Central memory CD8-positive, alpha-beta T cell (primary cell): ENCODE measurements at regions not wholly inside any gene's neighbourhood (a gene's known extent, or its start where the extent isn't known, plus 50 kb on each side); places are given as distances from the start of the nearest gene placed in this dataset.

ENCODE experiments used
- ATAC-seq: fragments of 150-1000 bp; cut with Tn5 transposase; replicated peaks from 2 replicates; pipeline ENCODE4 v1.10.0; 2022; ENCODE audit warnings: mild to moderate bottlenecking, moderate FRiP score, moderate number of reproducible peaks; ENCODE audit not compliant: poor library complexity, severe bottlenecking; ENCODE audit errors: extremely low read depth
- DNase-seq, 2 donors: peaks; one replicate each; pipeline ENCODE4 v3.0.0; 2021; ENCODE audit warnings: low spot score in 2 of 2
- H3K27ac Mint-ChIP-seq: one replicate; pipeline ENCODE4 v1.8.0; 2022; ENCODE audit warnings: low read depth, mild to moderate bottlenecking, moderate library complexity, mixed read lengths
- H3K27me3 Mint-ChIP-seq: one replicate; pipeline ENCODE4 v1.8.0; 2022; ENCODE audit warnings: mixed read lengths
- H3K36me3 Mint-ChIP-seq: one replicate; pipeline ENCODE4 v1.8.0; 2022; ENCODE audit warnings: mild to moderate bottlenecking, moderate library complexity, mixed read lengths; ENCODE audit not compliant: insufficient read depth
- H3K4me1 Mint-ChIP-seq: one replicate; pipeline ENCODE4 v1.8.0; 2022; ENCODE audit warnings: mixed read lengths
- H3K4me3 Mint-ChIP-seq: one replicate; pipeline ENCODE4 v1.8.0; 2022; ENCODE audit warnings: mild to moderate bottlenecking, moderate library complexity, mixed read lengths
- H3K9me3 Mint-ChIP-seq: one replicate; pipeline ENCODE4 v1.8.0; 2022; ENCODE audit warnings: mixed read lengths

GRCh38 chr13:99058527-99059495, 80.9 kb upstream of the DOCK9 start:
- no peaks in the 10 kb centered on the region for H3K9me3 Mint-ChIP-seq
- H3K27ac Mint-ChIP-seq = peak overlapping the region; percentile 30
- H3K4me1 Mint-ChIP-seq = peaks cover 58% of the 10 kb centered on the region
- ATAC-seq (no peak), DNase-seq (no peak)
- H3K36me3 Mint-ChIP-seq = no peaks in the 10 kb centered on the region
- H3K4me3 Mint-ChIP-seq = no peak overlapping the region
- no peaks in the 10 kb centered on the region for H3K27me3 Mint-ChIP-seq

GRCh38 chr13:99059498-99060075, 81.7 kb upstream of the DOCK9 start:
- H3K27ac Mint-ChIP-seq = peak overlapping the region; percentile 30
- no peaks in the 10 kb centered on the region for H3K9me3 Mint-ChIP-seq
- peaks cover 56% of the 10 kb centered on the region for H3K4me1 Mint-ChIP-seq
- H3K4me3 Mint-ChIP-seq = no peak overlapping the region
- H3K36me3 Mint-ChIP-seq = no peaks in the 10 kb centered on the region
- no peaks in the 10 kb centered on the region for H3K27me3 Mint-ChIP-seq
- DNase-seq (no peak), ATAC-seq (no peak)

GRCh38 chr13:99061411-99061810, 83.5 kb upstream of the DOCK9 start:
- H3K27me3 Mint-ChIP-seq = no peaks in the 10 kb centered on the region
- H3K9me3 Mint-ChIP-seq = no peaks in the 10 kb centered on the region
- H3K36me3 Mint-ChIP-seq = no peaks in the 10 kb centered on the region
- peaks cover 61% of the 10 kb centered on the region for H3K4me1 Mint-ChIP-seq
- ATAC-seq (no peak), DNase-seq (no peak)
- H3K4me3 Mint-ChIP-seq = no peak overlapping the region
- H3K27ac Mint-ChIP-seq = no peak overlapping the region

- peaks cover 67% of the 10 kb centered on the region for H3K4me1 Mint-ChIP-seq
- no peaks in the 10 kb centered on the region for H3K36me3 Mint-ChIP-seq
- no peak overlapping the region for H3K27ac Mint-ChIP-seq
Observed at GRCh38 chr13:99062593-99062992, 84.7 kb upstream of the DOCK9 start.

GRCh38 chr13:99063178-99063577, 85.3 kb upstream of the DOCK9 start:
- no peaks in the 10 kb centered on the region for H3K27me3 Mint-ChIP-seq
- no peak overlapping the region for H3K4me3 Mint-ChIP-seq
- DNase-seq (no peak), ATAC-seq (no peak)
- no peaks in the 10 kb centered on the region for H3K9me3 Mint-ChIP-seq
- H3K36me3 Mint-ChIP-seq = no peaks in the 10 kb centered on the region
- H3K4me1 Mint-ChIP-seq = peaks cover 72% of the 10 kb centered on the region
- peak overlapping the region; percentile 52 for H3K27ac Mint-ChIP-seq

More at GRCh38 chr13:99062593-99062992, 84.7 kb upstream of the DOCK9 start:
- DNase-seq (no peak), ATAC-seq (no peak)
- Mint-ChIP-seq H3K4me3 (no peak overlapping the region), H3K9me3 (no peaks in the 10 kb centered on the region), H3K27me3 (no peaks in the 10 kb centered on the region)

- Mint-ChIP-seq H3K4me3 (no peak overlapping the region), H3K4me1 (peaks cover 66% of the 10 kb centered on the region), H3K27me3 (no peaks in the 10 kb centered on the region), H3K27ac (peak overlapping the region; percentile 52), H3K36me3 (no peaks in the 10 kb centered on the region), H3K9me3 (no peaks in the 10 kb centered on the region)
- ATAC-seq (no peak), DNase-seq (no peak)
Observed at GRCh38 chr13:99063952-99064351, 86.1 kb upstream of the DOCK9 start.

- no peak for ATAC-seq
- Mint-ChIP-seq H3K4me1 (peaks cover 59% of the 10 kb centered on the region), H3K27me3 (no peaks in the 10 kb centered on the region), H3K4me3 (no peak overlapping the region), H3K36me3 (no peaks in the 10 kb centered on the region), H3K27ac (peak overlapping the region; percentile 42), H3K9me3 (no peaks in the 10 kb centered on the region)
- DNase-seq = no peak
Observed at GRCh38 chr13:99064624-99065234, 86.9 kb upstream of the DOCK9 start.

- H3K27ac Mint-ChIP-seq = peak overlapping the region; percentile 42
- H3K9me3 Mint-ChIP-seq = no peaks in the 10 kb centered on the region
- peak overlapping the region; percentile 59 for H3K4me3 Mint-ChIP-seq
- no peak for ATAC-seq
- H3K4me1 Mint-ChIP-seq = peaks cover 59% of the 10 kb centered on the region
- DNase-seq = no peak
- H3K36me3 Mint-ChIP-seq = no peaks in the 10 kb centered on the region
- no peaks in the 10 kb centered on the region for H3K27me3 Mint-ChIP-seq
Observed at GRCh38 chr13:99065235-99066015, 87.6 kb upstream of the DOCK9 start.

- no peak for DNase-seq
- no peaks in the 10 kb centered on the region for H3K36me3 Mint-ChIP-seq
- ATAC-seq = no peak
- H3K4me1 Mint-ChIP-seq = peaks cover 54% of the 10 kb centered on the region
- H3K9me3 Mint-ChIP-seq = no peaks in the 10 kb centered on the region
- H3K27me3 Mint-ChIP-seq = no peaks in the 10 kb centered on the region
- H3K4me3 Mint-ChIP-seq = peak overlapping the region; percentile 59
- peak overlapping the region; percentile 42 for H3K27ac Mint-ChIP-seq
Observed at GRCh38 chr13:99066219-99066618, 88.4 kb upstream of the DOCK9 start.

GRCh38 chr13:99067159-99067985, 89.5 kb upstream of the DOCK9 start:
- Mint-ChIP-seq H3K4me3 (peak overlapping the region; percentile 59), H3K27me3 (no peaks in the 10 kb centered on the region), H3K36me3 (peaks cover 1% of the 10 kb centered on the region), H3K4me1 (peaks cover 58% of the 10 kb centered on the region), H3K27ac (peak overlapping the region; percentile 68), H3K9me3 (no peaks in the 10 kb centered on the region)
- no peak for ATAC-seq
- DNase-seq = no peak

GRCh38 chr13:99071211-99071610, 93.3 kb upstream of the DOCK9 start:
- H3K27me3 Mint-ChIP-seq = no peaks in the 10 kb centered on the region
- no peaks in the 10 kb centered on the region for H3K9me3 Mint-ChIP-seq
- no peak for ATAC-seq
- peaks cover 62% of the 10 kb centered on the region for H3K4me1 Mint-ChIP-seq
- DNase-seq = no peak
- H3K27ac Mint-ChIP-seq = no peak overlapping the region
- no peak overlapping the region for H3K4me3 Mint-ChIP-seq
- H3K36me3 Mint-ChIP-seq = peaks cover 6% of the 10 kb centered on the region
